Stimulated activated CD4-positive, alpha-beta T cell treated with anti-CD3 and anti-CD28 coated beads, Interleukin-2, amount 100 ng/mL, for 48 hours (primary cell): ENCODE measurements at regions not wholly inside any gene's neighbourhood (a gene's known extent, or its start where the extent isn't known, plus 50 kb on each side); places are given as distances from the start of the nearest gene placed in this dataset.

Source experiments
- DNase-seq, 2 donors: peaks; one replicate each; pipeline ENCODE4 v3.0.0-alpha.2; 2020

GRCh38 chr7:159253657-159254056 lies 109.0 kb upstream of the VIPR2 start:
- no peak for DNase-seq

GRCh38 chr7:159250471-159250870 lies 105.8 kb upstream of the VIPR2 start:
- no peak for DNase-seq

GRCh38 chr7:159249671-159250070 lies 105.0 kb upstream of the VIPR2 start:
- no peak for DNase-seq

- no peak for DNase-seq
These were observed 103.2 kb upstream of the VIPR2 start for GRCh38 chr7:159247910-159248309.

- DNase-seq, result no peak
These were observed 102.2 kb upstream of the VIPR2 start for GRCh38 chr7:159246702-159247480.

GRCh38 chr7:159240962-159241361 lies 96.3 kb upstream of the VIPR2 start:
- no peak for DNase-seq

GRCh38 chr7:159239028-159239427 lies 94.4 kb upstream of the VIPR2 start:
- DNase-seq, result no peak

- no peak for DNase-seq
These were observed 93.9 kb upstream of the VIPR2 start for GRCh38 chr7:159238541-159238940.

GRCh38 chr7:159237022-159237653 lies 92.5 kb upstream of the VIPR2 start:
- no peak for DNase-seq

GRCh38 chr7:159231017-159231416 lies 86.3 kb upstream of the VIPR2 start:
- no peak for DNase-seq

- DNase-seq, result no peak
These were observed 85.2 kb upstream of the VIPR2 start for GRCh38 chr7:159229683-159230475.

GRCh38 chr7:159227433-159227832 lies 82.8 kb upstream of the VIPR2 start:
- DNase-seq, result no peak

- DNase-seq, result no peak
These were observed 81.5 kb upstream of the VIPR2 start for GRCh38 chr7:159226011-159226702.

GRCh38 chr7:159218607-159219006 lies 73.9 kb upstream of the VIPR2 start:
- DNase-seq, result no peak

- no peak for DNase-seq
These were observed 73.5 kb upstream of the VIPR2 start for GRCh38 chr7:159218170-159218569.

- DNase-seq, result no peak
These were observed 70.4 kb upstream of the VIPR2 start for GRCh38 chr7:159215076-159215475.

- DNase-seq, result no peak
These were observed 68.6 kb upstream of the VIPR2 start for GRCh38 chr7:159213253-159213652.

- no peak for DNase-seq
These were observed 67.6 kb upstream of the VIPR2 start for GRCh38 chr7:159212226-159212625.

GRCh38 chr7:159211540-159212182 lies 67.0 kb upstream of the VIPR2 start:
- no peak for DNase-seq

- DNase-seq, result no peak
These were observed 66.0 kb upstream of the VIPR2 start for GRCh38 chr7:159210581-159211235.

- no peak for DNase-seq
These were observed 64.8 kb upstream of the VIPR2 start for GRCh38 chr7:159209429-159209828.

- DNase-seq, result no peak
These were observed 63.3 kb upstream of the VIPR2 start for GRCh38 chr7:159207951-159208350.
